ENCODE measurements at regions not wholly inside any gene's neighbourhood (a gene's known extent, or its start where the extent isn't known, plus 50 kb on each side); places are given as distances from the start of the nearest gene placed in this dataset.

GRCh38 chr4:22048323-22048722 is 99.8 kb upstream of the KCNIP4 start:
- DNase-seq (ENCODE audit: low read depth in 2 of 2): no peak
- Histone ChIP-seq H3K27ac (ENCODE audit: insufficient read depth, low read length) (no peak overlapping the region), H3K79me2 (ENCODE audit: control insufficient read depth, insufficient read depth, low read length) (no peaks in the 10 kb centered on the region), H3K9me3 (ENCODE audit: control insufficient read depth, insufficient read depth, low read depth, low read length) (no peaks in the 10 kb centered on the region), H2AFZ (ENCODE audit: low read length) (no peak overlapping the region), H3K27me3 (ENCODE audit: control insufficient read depth, insufficient read depth, low read length) (no peaks in the 10 kb centered on the region), H3K36me3 (ENCODE audit: control insufficient read depth, insufficient read depth, low read length) (no peaks in the 10 kb centered on the region), H3K4me3 (replicated peaks in 1 of 4; ENCODE audit: control extremely low read depth in 1 of 4, insufficient read depth in 1 of 4, low read depth in 3 of 4, low read length in 4 of 4) (no peak overlapping the region), H3K4me2 (ENCODE audit: extremely low read depth, insufficient read depth, low read length) (no peak overlapping the region), H3K9ac (ENCODE audit: insufficient read depth, low read length) (no peak overlapping the region), H4K20me1 (ENCODE audit: control insufficient read depth, extremely low read depth, insufficient read depth, low read length) (no peaks in the 10 kb centered on the region), H3K4me1 (ENCODE audit: control insufficient read depth, extremely low read depth, insufficient read depth, low read length) (no peaks in the 10 kb centered on the region)
- TF ChIP-seq CTCF (conservative IDR thresholded peaks at IDR 0.05 in 1 of 2, IDR thresholded peaks at IDR 0.05 in 1 of 2; ENCODE audit: low read depth in 1 of 2, low read length in 2 of 2) (no peak), EZH2 (IDR thresholded peaks at IDR 0.05; ENCODE audit: low read length, missing control alignments) (no peak)

- no peak for TF ChIP-seq CTCF (conservative IDR thresholded peaks at IDR 0.05 in 1 of 2, IDR thresholded peaks at IDR 0.05 in 1 of 2; ENCODE audit: low read depth in 1 of 2, low read length in 2 of 2)
- H3K9ac ChIP-seq (ENCODE audit: insufficient read depth, low read length): no peak overlapping the region
- H3K36me3 ChIP-seq (ENCODE audit: control insufficient read depth, insufficient read depth, low read length): no peaks in the 10 kb centered on the region
- no peaks in the 10 kb centered on the region for H4K20me1 ChIP-seq (ENCODE audit: control insufficient read depth, extremely low read depth, insufficient read depth, low read length)
- no peak overlapping the region for H2AFZ ChIP-seq (ENCODE audit: low read length)
- H3K4me3 ChIP-seq (replicated peaks in 1 of 4; ENCODE audit: control extremely low read depth in 1 of 4, insufficient read depth in 1 of 4, low read depth in 3 of 4, low read length in 4 of 4): no peak overlapping the region
- no peak overlapping the region for H3K27ac ChIP-seq (ENCODE audit: insufficient read depth, low read length)
- no peak overlapping the region for H3K4me2 ChIP-seq (ENCODE audit: extremely low read depth, insufficient read depth, low read length)
- DNase-seq (ENCODE audit: low read depth in 2 of 2): no peak
- no peaks in the 10 kb centered on the region for H3K27me3 ChIP-seq (ENCODE audit: control insufficient read depth, insufficient read depth, low read length)
- no peaks in the 10 kb centered on the region for H3K79me2 ChIP-seq (ENCODE audit: control insufficient read depth, insufficient read depth, low read length)
- no peaks in the 10 kb centered on the region for H3K4me1 ChIP-seq (ENCODE audit: control insufficient read depth, extremely low read depth, insufficient read depth, low read length)
- H3K9me3 ChIP-seq (ENCODE audit: control insufficient read depth, insufficient read depth, low read depth, low read length): no peaks in the 10 kb centered on the region
Measured at GRCh38 chr4:22047793-22048192, 99.2 kb upstream of the KCNIP4 start.

GRCh38 chr4:22045051-22045630 is 96.6 kb upstream of the KCNIP4 start:
- Histone ChIP-seq H3K27me3 (ENCODE audit: control insufficient read depth, insufficient read depth, low read length) (no peaks in the 10 kb centered on the region), H3K4me2 (ENCODE audit: extremely low read depth, insufficient read depth, low read length) (no peak overlapping the region), H4K20me1 (ENCODE audit: control insufficient read depth, extremely low read depth, insufficient read depth, low read length) (no peaks in the 10 kb centered on the region), H3K4me3 (replicated peaks in 1 of 4; ENCODE audit: control extremely low read depth in 1 of 4, insufficient read depth in 1 of 4, low read depth in 3 of 4, low read length in 4 of 4) (no peak overlapping the region), H3K9me3 (ENCODE audit: control insufficient read depth, insufficient read depth, low read depth, low read length) (no peaks in the 10 kb centered on the region), H3K9ac (ENCODE audit: insufficient read depth, low read length) (no peak overlapping the region), H3K36me3 (ENCODE audit: control insufficient read depth, insufficient read depth, low read length) (no peaks in the 10 kb centered on the region), H3K79me2 (ENCODE audit: control insufficient read depth, insufficient read depth, low read length) (no peaks in the 10 kb centered on the region), H3K4me1 (ENCODE audit: control insufficient read depth, extremely low read depth, insufficient read depth, low read length) (no peaks in the 10 kb centered on the region), H3K27ac (ENCODE audit: insufficient read depth, low read length) (no peak overlapping the region), H2AFZ (ENCODE audit: low read length) (no peak overlapping the region)
- no peak for DNase-seq (ENCODE audit: low read depth in 2 of 2)
- TF ChIP-seq EZH2 (IDR thresholded peaks at IDR 0.05; ENCODE audit: low read length, missing control alignments) (no peak), CTCF (conservative IDR thresholded peaks at IDR 0.05 in 1 of 2, IDR thresholded peaks at IDR 0.05 in 1 of 2; ENCODE audit: low read depth in 1 of 2, low read length in 2 of 2) (no peak)

All from fibroblast of lung (primary cell).